ENCODE measurements at regions not wholly inside any gene's neighbourhood (a gene's known extent, or its start where the extent isn't known, plus 50 kb on each side); places are given as distances from the start of the nearest gene placed in this dataset.

GRCh38 chr17:68179926-68180285, 67.9 kb upstream of the AMZ2 start:
- H3K4me2 ChIP-seq (ENCODE audit: extremely low read depth, insufficient read depth, low read length), result no peak overlapping the region
- no peaks in the 10 kb centered on the region for H4K20me1 ChIP-seq (ENCODE audit: control insufficient read depth, extremely low read depth, insufficient read depth, low read length)
- no peak overlapping the region for H3K9ac ChIP-seq (ENCODE audit: insufficient read depth, low read length)
- H3K4me1 ChIP-seq (ENCODE audit: control insufficient read depth, extremely low read depth, insufficient read depth, low read length), result no peaks in the 10 kb centered on the region
- no peaks in the 10 kb centered on the region for H3K79me2 ChIP-seq (ENCODE audit: control insufficient read depth, insufficient read depth, low read length)
- no peak for TF ChIP-seq EZH2 (IDR thresholded peaks at IDR 0.05; ENCODE audit: low read length, missing control alignments)
- no peak for TF ChIP-seq CTCF (conservative IDR thresholded peaks at IDR 0.05 in 1 of 2, IDR thresholded peaks at IDR 0.05 in 1 of 2; ENCODE audit: low read depth in 1 of 2, low read length in 2 of 2)
- H3K27ac ChIP-seq (ENCODE audit: insufficient read depth, low read length), result no peak overlapping the region
- no peaks in the 10 kb centered on the region for H3K27me3 ChIP-seq (ENCODE audit: control insufficient read depth, insufficient read depth, low read length)
- H3K4me3 ChIP-seq (replicated peaks in 1 of 4; ENCODE audit: control extremely low read depth in 1 of 4, insufficient read depth in 1 of 4, low read depth in 3 of 4, low read length in 4 of 4), result no peak overlapping the region
- H2AFZ ChIP-seq (ENCODE audit: low read length), result no peak overlapping the region
- DNase-seq (ENCODE audit: low read depth in 2 of 2), result no peak
- no peaks in the 10 kb centered on the region for H3K9me3 ChIP-seq (ENCODE audit: control insufficient read depth, insufficient read depth, low read depth, low read length)
- H3K36me3 ChIP-seq (ENCODE audit: control insufficient read depth, insufficient read depth, low read length), result no peaks in the 10 kb centered on the region

GRCh38 chr17:68182011-68182306, 65.9 kb upstream of the AMZ2 start:
- H3K9me3 ChIP-seq (ENCODE audit: control insufficient read depth, insufficient read depth, low read depth, low read length), result no peaks in the 10 kb centered on the region
- H2AFZ ChIP-seq (ENCODE audit: low read length), result no peak overlapping the region
- H3K27ac ChIP-seq (ENCODE audit: insufficient read depth, low read length), result no peak overlapping the region
- H3K79me2 ChIP-seq (ENCODE audit: control insufficient read depth, insufficient read depth, low read length), result no peaks in the 10 kb centered on the region
- H3K9ac ChIP-seq (ENCODE audit: insufficient read depth, low read length), result no peak overlapping the region
- no peaks in the 10 kb centered on the region for H3K27me3 ChIP-seq (ENCODE audit: control insufficient read depth, insufficient read depth, low read length)
- H3K4me3 ChIP-seq (replicated peaks in 1 of 4; ENCODE audit: control extremely low read depth in 1 of 4, insufficient read depth in 1 of 4, low read depth in 3 of 4, low read length in 4 of 4), result no peak overlapping the region
- no peaks in the 10 kb centered on the region for H3K4me1 ChIP-seq (ENCODE audit: control insufficient read depth, extremely low read depth, insufficient read depth, low read length)
- no peak overlapping the region for H3K4me2 ChIP-seq (ENCODE audit: extremely low read depth, insufficient read depth, low read length)
- no peaks in the 10 kb centered on the region for H3K36me3 ChIP-seq (ENCODE audit: control insufficient read depth, insufficient read depth, low read length)
- H4K20me1 ChIP-seq (ENCODE audit: control insufficient read depth, extremely low read depth, insufficient read depth, low read length), result no peaks in the 10 kb centered on the region
- TF ChIP-seq EZH2 (IDR thresholded peaks at IDR 0.05; ENCODE audit: low read length, missing control alignments), result no peak
- no peak for TF ChIP-seq CTCF (conservative IDR thresholded peaks at IDR 0.05 in 1 of 2, IDR thresholded peaks at IDR 0.05 in 1 of 2; ENCODE audit: low read depth in 1 of 2, low read length in 2 of 2)
- DNase-seq (ENCODE audit: low read depth in 2 of 2), result no peak

- no peak overlapping the region for H3K27ac ChIP-seq (ENCODE audit: insufficient read depth, low read length)
- no peaks in the 10 kb centered on the region for H3K4me1 ChIP-seq (ENCODE audit: control insufficient read depth, extremely low read depth, insufficient read depth, low read length)
- H3K27me3 ChIP-seq (ENCODE audit: control insufficient read depth, insufficient read depth, low read length), result no peaks in the 10 kb centered on the region
- TF ChIP-seq EZH2 (IDR thresholded peaks at IDR 0.05; ENCODE audit: low read length, missing control alignments), result no peak
- H3K79me2 ChIP-seq (ENCODE audit: control insufficient read depth, insufficient read depth, low read length), result no peaks in the 10 kb centered on the region
- no peaks in the 10 kb centered on the region for H3K9me3 ChIP-seq (ENCODE audit: control insufficient read depth, insufficient read depth, low read depth, low read length)
- H3K36me3 ChIP-seq (ENCODE audit: control insufficient read depth, insufficient read depth, low read length), result no peaks in the 10 kb centered on the region
- H3K9ac ChIP-seq (ENCODE audit: insufficient read depth, low read length), result no peak overlapping the region
- H2AFZ ChIP-seq (ENCODE audit: low read length), result no peak overlapping the region
- H3K4me2 ChIP-seq (ENCODE audit: extremely low read depth, insufficient read depth, low read length), result no peak overlapping the region
- no peak overlapping the region for H3K4me3 ChIP-seq (replicated peaks in 1 of 4; ENCODE audit: control extremely low read depth in 1 of 4, insufficient read depth in 1 of 4, low read depth in 3 of 4, low read length in 4 of 4)
- DNase-seq (ENCODE audit: low read depth in 2 of 2), result no peak
- H4K20me1 ChIP-seq (ENCODE audit: control insufficient read depth, extremely low read depth, insufficient read depth, low read length), result no peaks in the 10 kb centered on the region
Measured at GRCh38 chr17:68182940-68183551, 64.8 kb upstream of the AMZ2 start.

Measured in fibroblast of lung (primary cell).